ENCODE measurements at regions not wholly inside any gene's neighbourhood (a gene's known extent, or its start where the extent isn't known, plus 50 kb on each side); places are given as distances from the start of the nearest gene placed in this dataset.

GRCh38 chr18:14905350-14905749 is 157.4 kb downstream of the ANKRD30B start:
- no peak overlapping the region for H3K27ac Mint-ChIP-seq
- no peak overlapping the region for H3K4me3 Mint-ChIP-seq
- H3K4me1 Mint-ChIP-seq = no peaks in the 10 kb centered on the region
- DNase-seq = no peak
- ChIA-PET POLR2A (no interaction called here), CTCF (no interaction called here)
- no peaks in the 10 kb centered on the region for H3K27me3 Mint-ChIP-seq
- H3K9me3 Mint-ChIP-seq = no peaks in the 10 kb centered on the region
- no peaks in the 10 kb centered on the region for H3K36me3 Mint-ChIP-seq (ENCODE audit: low read depth)

GRCh38 chr18:14905979-14906378 is 158.0 kb downstream of the ANKRD30B start:
- no peak for DNase-seq
- Mint-ChIP-seq H3K9me3 (no peaks in the 10 kb centered on the region), H3K4me3 (no peak overlapping the region), H3K27ac (no peak overlapping the region), H3K36me3 (ENCODE audit: low read depth) (no peaks in the 10 kb centered on the region), H3K4me1 (no peaks in the 10 kb centered on the region), H3K27me3 (no peaks in the 10 kb centered on the region)
- POLR2A ChIA-PET = no interaction called here
- CTCF ChIA-PET = no interaction called here

- no peak for DNase-seq
- H3K27me3 Mint-ChIP-seq = no peaks in the 10 kb centered on the region
- POLR2A ChIA-PET = no interaction called here
- H3K4me1 Mint-ChIP-seq = no peaks in the 10 kb centered on the region
- H3K36me3 Mint-ChIP-seq (ENCODE audit: low read depth) = no peaks in the 10 kb centered on the region
- H3K4me3 Mint-ChIP-seq = no peak overlapping the region
- no peaks in the 10 kb centered on the region for H3K9me3 Mint-ChIP-seq
- CTCF ChIA-PET = no interaction called here
- H3K27ac Mint-ChIP-seq = no peak overlapping the region
These were observed 159.4 kb downstream of the ANKRD30B start for GRCh38 chr18:14907420-14907819.

GRCh38 chr18:14908541-14908940 is 160.6 kb downstream of the ANKRD30B start:
- CTCF ChIA-PET = no interaction called here
- no peak for DNase-seq
- Mint-ChIP-seq H3K4me1 (no peaks in the 10 kb centered on the region), H3K36me3 (ENCODE audit: low read depth) (no peaks in the 10 kb centered on the region), H3K9me3 (no peaks in the 10 kb centered on the region), H3K4me3 (no peak overlapping the region), H3K27me3 (no peaks in the 10 kb centered on the region), H3K27ac (no peak overlapping the region)
- POLR2A ChIA-PET = no interaction called here

- H3K4me1 Mint-ChIP-seq = no peaks in the 10 kb centered on the region
- H3K4me3 Mint-ChIP-seq = no peak overlapping the region
- no peak for DNase-seq
- ChIA-PET POLR2A (no interaction called here), CTCF (no interaction called here)
- H3K27ac Mint-ChIP-seq = no peak overlapping the region
- no peaks in the 10 kb centered on the region for H3K27me3 Mint-ChIP-seq
- H3K9me3 Mint-ChIP-seq = no peaks in the 10 kb centered on the region
- H3K36me3 Mint-ChIP-seq (ENCODE audit: low read depth) = no peaks in the 10 kb centered on the region
These were observed 165.0 kb downstream of the ANKRD30B start for GRCh38 chr18:14912967-14913366.

- Mint-ChIP-seq H3K4me1 (no peaks in the 10 kb centered on the region), H3K36me3 (ENCODE audit: low read depth) (no peaks in the 10 kb centered on the region), H3K9me3 (no peaks in the 10 kb centered on the region), H3K27ac (no peak overlapping the region), H3K4me3 (no peak overlapping the region), H3K27me3 (no peaks in the 10 kb centered on the region)
- no peak for DNase-seq
- POLR2A ChIA-PET = no interaction called here
- CTCF ChIA-PET = no interaction called here
These were observed 166.1 kb downstream of the ANKRD30B start for GRCh38 chr18:14914121-14914520.

GRCh38 chr18:14914771-14915170 is 166.8 kb downstream of the ANKRD30B start:
- H3K36me3 Mint-ChIP-seq (ENCODE audit: low read depth) = no peaks in the 10 kb centered on the region
- H3K9me3 Mint-ChIP-seq = no peaks in the 10 kb centered on the region
- no peak for DNase-seq
- no peak overlapping the region for H3K27ac Mint-ChIP-seq
- ChIA-PET CTCF (no interaction called here), POLR2A (no interaction called here)
- no peaks in the 10 kb centered on the region for H3K4me1 Mint-ChIP-seq
- no peaks in the 10 kb centered on the region for H3K27me3 Mint-ChIP-seq
- no peak overlapping the region for H3K4me3 Mint-ChIP-seq

- H3K9me3 Mint-ChIP-seq = no peaks in the 10 kb centered on the region
- CTCF ChIA-PET = no interaction called here
- H3K27ac Mint-ChIP-seq = no peak overlapping the region
- H3K4me3 Mint-ChIP-seq = no peak overlapping the region
- no peak for DNase-seq
- H3K4me1 Mint-ChIP-seq = no peaks in the 10 kb centered on the region
- no peaks in the 10 kb centered on the region for H3K36me3 Mint-ChIP-seq (ENCODE audit: low read depth)
- no peaks in the 10 kb centered on the region for H3K27me3 Mint-ChIP-seq
- POLR2A ChIA-PET = no interaction called here
These were observed 168.2 kb downstream of the ANKRD30B start for GRCh38 chr18:14916181-14916580.

GRCh38 chr18:14916851-14917250 is 168.9 kb downstream of the ANKRD30B start:
- H3K27ac Mint-ChIP-seq = no peak overlapping the region
- H3K9me3 Mint-ChIP-seq = no peaks in the 10 kb centered on the region
- ChIA-PET POLR2A (no interaction called here), CTCF (no interaction called here)
- no peaks in the 10 kb centered on the region for H3K27me3 Mint-ChIP-seq
- no peak for DNase-seq
- no peaks in the 10 kb centered on the region for H3K4me1 Mint-ChIP-seq
- H3K36me3 Mint-ChIP-seq (ENCODE audit: low read depth) = no peaks in the 10 kb centered on the region
- H3K4me3 Mint-ChIP-seq = no peak overlapping the region

- CTCF ChIA-PET = no interaction called here
- no peak for DNase-seq
- Mint-ChIP-seq H3K9me3 (no peaks in the 10 kb centered on the region), H3K36me3 (ENCODE audit: low read depth) (no peaks in the 10 kb centered on the region), H3K4me3 (no peak overlapping the region), H3K27me3 (no peaks in the 10 kb centered on the region), H3K4me1 (no peaks in the 10 kb centered on the region), H3K27ac (no peak overlapping the region)
- POLR2A ChIA-PET = no interaction called here
These were observed 169.3 kb downstream of the ANKRD30B start for GRCh38 chr18:14917311-14917710.

GRCh38 chr18:14919666-14920065 is 171.7 kb downstream of the ANKRD30B start:
- no peaks in the 10 kb centered on the region for H3K9me3 Mint-ChIP-seq
- ChIA-PET POLR2A (no interaction called here), CTCF (no interaction called here)
- DNase-seq = no peak
- H3K27ac Mint-ChIP-seq = no peak overlapping the region
- no peaks in the 10 kb centered on the region for H3K4me1 Mint-ChIP-seq
- no peaks in the 10 kb centered on the region for H3K36me3 Mint-ChIP-seq (ENCODE audit: low read depth)
- no peaks in the 10 kb centered on the region for H3K27me3 Mint-ChIP-seq
- no peak overlapping the region for H3K4me3 Mint-ChIP-seq

- ChIA-PET CTCF (no interaction called here), POLR2A (no interaction called here)
These were observed 173.1 kb downstream of the ANKRD30B start for GRCh38 chr18:14921031-14921430.

GRCh38 chr18:14921547-14921946 is 173.6 kb downstream of the ANKRD30B start:
- Mint-ChIP-seq H3K27ac (no peak overlapping the region), H3K4me1 (no peaks in the 10 kb centered on the region), H3K36me3 (ENCODE audit: low read depth) (no peaks in the 10 kb centered on the region), H3K27me3 (no peaks in the 10 kb centered on the region), H3K4me3 (no peak overlapping the region), H3K9me3 (no peaks in the 10 kb centered on the region)
- DNase-seq = no peak
- CTCF ChIA-PET = no interaction called here
- POLR2A ChIA-PET = no interaction called here

More at GRCh38 chr18:14921031-14921430, 173.1 kb downstream of the ANKRD30B start:
- Mint-ChIP-seq H3K9me3 (no peaks in the 10 kb centered on the region), H3K36me3 (ENCODE audit: low read depth) (no peaks in the 10 kb centered on the region), H3K27me3 (no peaks in the 10 kb centered on the region), H3K4me1 (no peaks in the 10 kb centered on the region), H3K4me3 (no peak overlapping the region), H3K27ac (no peak overlapping the region)
- DNase-seq = no peak

GRCh38 chr18:14922031-14922430 is 174.1 kb downstream of the ANKRD30B start:
- Mint-ChIP-seq H3K27ac (no peak overlapping the region), H3K27me3 (no peaks in the 10 kb centered on the region), H3K9me3 (no peaks in the 10 kb centered on the region), H3K36me3 (ENCODE audit: low read depth) (no peaks in the 10 kb centered on the region), H3K4me3 (no peak overlapping the region), H3K4me1 (no peaks in the 10 kb centered on the region)
- ChIA-PET CTCF (no interaction called here), POLR2A (no interaction called here)
- DNase-seq = no peak

GRCh38 chr18:14922965-14923565 is 175.1 kb downstream of the ANKRD30B start:
- CTCF ChIA-PET = no interaction called here
- H3K27ac Mint-ChIP-seq = no peak overlapping the region
- no peaks in the 10 kb centered on the region for H3K27me3 Mint-ChIP-seq
- POLR2A ChIA-PET = no interaction called here
- no peaks in the 10 kb centered on the region for H3K9me3 Mint-ChIP-seq
- H3K36me3 Mint-ChIP-seq (ENCODE audit: low read depth) = no peaks in the 10 kb centered on the region
- no peak for DNase-seq
- no peak overlapping the region for H3K4me3 Mint-ChIP-seq
- no peaks in the 10 kb centered on the region for H3K4me1 Mint-ChIP-seq
